ENCODE measurements at regions not wholly inside any gene's neighbourhood (a gene's known extent, or its start where the extent isn't known, plus 50 kb on each side); places are given as distances from the start of the nearest gene placed in this dataset.
"Not testable (repeated sequence)": the region's sequence is repeated elsewhere in the genome, so short reads cannot be mapped to it uniquely, and the experiment has no call there.

DNA sequence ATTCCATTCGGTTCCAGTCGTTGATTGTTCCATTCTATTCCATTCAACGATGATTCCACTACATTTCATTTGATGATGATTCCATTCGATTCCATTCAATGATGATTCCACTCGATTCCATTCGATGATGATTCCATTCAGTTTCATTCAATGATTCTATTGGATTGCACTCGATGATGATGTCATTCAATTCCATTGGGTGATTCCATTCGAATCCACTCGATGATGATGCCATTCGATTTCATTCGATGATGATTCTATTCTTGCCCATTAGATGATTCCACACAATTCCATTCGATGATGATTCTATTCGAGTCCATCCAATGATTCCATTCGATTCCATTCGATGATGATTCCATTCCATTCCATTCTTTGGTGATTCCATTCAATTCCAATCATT is 1283.7 kb downstream of the TP53TG3F start:
- H3K4me1 Mint-ChIP-seq: no peaks in the 10 kb centered on the region
- H3K4me3 Mint-ChIP-seq: no peak overlapping the region
- H3K9me3 Mint-ChIP-seq: peaks cover 0 to 47% (median 13%) of the 10 kb centered on the region in 9 donors
- peaks cover 0 to 4% (median 3%) of the 10 kb centered on the region in 3 donors for H3K36me3 Mint-ChIP-seq
- no peaks in the 10 kb centered on the region for H3K27me3 Mint-ChIP-seq
- POLR2A ChIA-PET: no interaction called here
- no peak overlapping the region for H3K27ac Mint-ChIP-seq
- ATAC-seq: no peak
- DNase-seq: no peak

DNA sequence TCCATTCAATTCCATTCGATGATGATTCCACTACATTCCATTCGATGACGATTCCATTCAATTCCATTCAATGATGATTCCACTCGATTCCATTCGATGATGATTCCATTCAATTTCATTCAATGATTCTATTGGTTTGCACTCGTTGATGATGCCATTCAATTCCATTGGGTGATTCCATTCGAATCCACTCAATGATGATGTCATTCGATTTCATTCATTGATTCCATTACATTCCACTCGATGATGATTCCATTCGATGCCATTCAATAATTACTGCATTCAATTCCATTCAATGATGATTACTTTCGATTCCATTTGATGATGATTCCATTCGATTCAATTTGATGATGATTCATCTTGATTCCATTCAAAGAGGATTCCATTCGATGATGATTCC is 1299.4 kb downstream of the TP53TG3F start:
- peaks cover 0 to 4% (median 0%) of the 10 kb centered on the region in 4 donors for H3K4me1 Mint-ChIP-seq
- ATAC-seq (no peak), DNase-seq (no peak)
- H3K9me3 Mint-ChIP-seq: peaks cover 0 to 72% (median 47%) of the 10 kb centered on the region in 9 donors
- no peaks in the 10 kb centered on the region for H3K27me3 Mint-ChIP-seq
- H3K36me3 Mint-ChIP-seq: peaks cover 0 to 20% (median 15%) of the 10 kb centered on the region in 3 donors
- no peak overlapping the region for H3K4me3 Mint-ChIP-seq
- POLR2A ChIA-PET: no interaction called here
- no peak overlapping the region for H3K27ac Mint-ChIP-seq

- H3K27ac Mint-ChIP-seq, ATAC-seq, DNase-seq, H3K4me1 Mint-ChIP-seq, POLR2A ChIA-PET, H3K27me3 Mint-ChIP-seq: not testable (repeated sequence)
- H3K36me3 Mint-ChIP-seq: peaks cover 0 to 20% (median 0%) of the 10 kb centered on the region in 3 donors
- peaks cover 0 to 71% (median 40%) of the 10 kb centered on the region in 9 donors for H3K9me3 Mint-ChIP-seq
- H3K4me3 Mint-ChIP-seq: peak overlapping the region in 1 of 10 donors; percentile 2
These were observed 1332.4 kb downstream of the TP53TG3F start for GRCh38 chr16:34791835-34792234.

DNA sequence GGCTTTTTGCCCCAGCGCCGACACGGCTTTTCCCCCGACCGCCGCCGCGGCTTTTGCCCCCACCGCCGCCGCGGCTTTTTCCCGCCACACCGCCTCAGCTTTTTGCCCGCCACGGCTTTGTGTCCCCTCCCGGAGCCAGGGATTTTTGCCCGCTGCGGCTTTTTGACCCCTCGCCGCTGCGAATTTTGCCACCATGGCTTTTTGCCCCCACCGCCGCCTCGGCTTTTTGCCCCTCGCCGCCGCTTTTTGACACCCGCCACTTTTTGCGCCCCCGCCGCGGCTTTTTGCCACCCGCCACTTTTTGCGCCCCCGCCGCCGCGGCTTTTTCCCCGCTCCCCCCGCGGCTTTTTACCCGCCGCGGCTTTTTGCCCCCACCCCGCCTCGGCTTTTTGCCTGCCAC is 1342.5 kb downstream of the TP53TG3F start:
- POLR2A ChIA-PET: no interaction called here
- H3K27me3 Mint-ChIP-seq: no peaks in the 10 kb centered on the region
- H3K27ac Mint-ChIP-seq: no peak overlapping the region
- ATAC-seq (no peak), DNase-seq (peak in 1 of 10 donors; percentile 1)
- no peaks in the 10 kb centered on the region for H3K4me1 Mint-ChIP-seq
- H3K4me3 Mint-ChIP-seq: no peak overlapping the region
- peaks cover 0 to 1% (median 0%) of the 10 kb centered on the region in 3 donors for H3K36me3 Mint-ChIP-seq
- peaks cover 0 to 27% (median 15%) of the 10 kb centered on the region in 9 donors for H3K9me3 Mint-ChIP-seq

- H3K36me3 Mint-ChIP-seq: no peaks in the 10 kb centered on the region
- H3K4me1 Mint-ChIP-seq: no peaks in the 10 kb centered on the region
- no peak for DNase-seq
- H3K9me3 Mint-ChIP-seq: peaks cover 0 to 26% (median 13%) of the 10 kb centered on the region in 9 donors
- no peaks in the 10 kb centered on the region for H3K27me3 Mint-ChIP-seq
- no peak overlapping the region for H3K27ac Mint-ChIP-seq
- H3K4me3 Mint-ChIP-seq: no peak overlapping the region
- ATAC-seq: no peak
- POLR2A ChIA-PET: no interaction called here
These were observed 1343.0 kb downstream of the TP53TG3F start for GRCh38 chr16:34802396-34802795.

GRCh38 chr16:34802848-34803599 is 1343.6 kb downstream of the TP53TG3F start:
- Mint-ChIP-seq H3K27ac (no peak overlapping the region), H3K4me3 (no peak overlapping the region), H3K27me3 (no peaks in the 10 kb centered on the region), H3K36me3 (no peaks in the 10 kb centered on the region), H3K4me1 (no peaks in the 10 kb centered on the region), H3K9me3 (peaks cover 0 to 25% (median 13%) of the 10 kb centered on the region in 9 donors)
- DNase-seq (no peak), ATAC-seq (no peak)
- POLR2A ChIA-PET: no interaction called here

GRCh38 chr16:34803683-34804416 is 1344.4 kb downstream of the TP53TG3F start:
- H3K4me3 Mint-ChIP-seq: no peak overlapping the region

GRCh38 chr16:34806992-34807644 is 1347.7 kb downstream of the TP53TG3F start:
- H3K36me3 Mint-ChIP-seq, H3K27me3 Mint-ChIP-seq, POLR2A ChIA-PET: not testable (repeated sequence)

More at GRCh38 chr16:34803683-34804416, 1344.4 kb downstream of the TP53TG3F start:
- Mint-ChIP-seq H3K27me3 (no peaks in the 10 kb centered on the region), H3K27ac (no peak overlapping the region), H3K36me3 (no peaks in the 10 kb centered on the region), H3K4me1 (no peaks in the 10 kb centered on the region), H3K9me3 (peaks cover 0 to 21% (median 9%) of the 10 kb centered on the region in 9 donors)
- POLR2A ChIA-PET: no interaction called here
- peak in 1 of 10 donors; percentile 58 for DNase-seq
- ATAC-seq: no peak

DNA sequence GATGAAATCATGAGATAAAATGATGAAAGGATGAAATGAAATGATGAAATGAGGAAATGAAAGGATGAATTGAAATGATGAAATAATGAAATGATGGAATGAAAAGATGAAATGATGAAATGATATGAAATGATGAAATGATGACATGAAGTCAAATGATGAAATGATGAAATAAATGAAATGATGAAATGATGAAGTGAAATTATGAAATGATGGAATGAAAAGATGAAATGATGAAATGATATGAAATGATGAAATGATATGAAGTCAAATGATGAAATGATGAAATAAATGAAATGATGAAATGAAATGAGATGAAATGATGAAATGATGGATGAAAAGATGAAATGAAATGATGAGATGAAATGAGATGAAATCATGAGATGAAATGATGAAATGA is 1348.4 kb downstream of the TP53TG3F start:
- not testable (repeated sequence) for H3K4me3 Mint-ChIP-seq, ATAC-seq, H3K27ac Mint-ChIP-seq

More at GRCh38 chr16:34806992-34807644, 1347.7 kb downstream of the TP53TG3F start:
- H3K27ac Mint-ChIP-seq, DNase-seq, H3K4me1 Mint-ChIP-seq, H3K9me3 Mint-ChIP-seq, H3K4me3 Mint-ChIP-seq, ATAC-seq: not testable (repeated sequence)

GRCh38 chr16:34808530-34808929 is 1349.1 kb downstream of the TP53TG3F start:
- POLR2A ChIA-PET, H3K27ac Mint-ChIP-seq, H3K36me3 Mint-ChIP-seq, H3K4me1 Mint-ChIP-seq, DNase-seq, H3K4me3 Mint-ChIP-seq, H3K27me3 Mint-ChIP-seq, ATAC-seq: not testable (repeated sequence)
- H3K9me3 Mint-ChIP-seq: peaks cover 0 to 15% (median 8%) of the 10 kb centered on the region in 9 donors

More for the DNA sequence above, 1348.4 kb downstream of the TP53TG3F start:
- H3K9me3 Mint-ChIP-seq: peaks cover 0 to 11% (median 8%) of the 10 kb centered on the region in 9 donors
- H3K27me3 Mint-ChIP-seq, DNase-seq, H3K36me3 Mint-ChIP-seq, POLR2A ChIA-PET, H3K4me1 Mint-ChIP-seq: not testable (repeated sequence)

Measured in naive thymus-derived CD8-positive, alpha-beta T cell (primary cell).